MCF 10A (cell line): ENCODE measurements at regions not wholly inside any gene's neighbourhood (a gene's known extent, or its start where the extent isn't known, plus 50 kb on each side); places are given as distances from the start of the nearest gene placed in this dataset.

Experiments
- BruUV-seq: library from RNA; stranded (reverse); fragments of 400-500 nt; replicated peaks from 2 replicates; lab custom pipeline; 2021; lab: Mats Ljungman, UMichigan
- CTCF ChIA-PET: fragments of 300-600 bp; sonication (Branson Sonifier 250); formaldehyde crosslinking; extraction: SDS; loops from one replicate; lab custom pipeline; 2021; ENCODE audit warnings: antibody characterized with exemption, inconsistent platforms; lab: Yijun Ruan, JAX
- POLR2A ChIA-PET: fragments of 300-600, 350-650 bp; sonication (Branson Sonifier 250); formaldehyde crosslinking; extraction: SDS; loops from one replicate; lab custom pipeline; 2020; ENCODE audit warnings: antibody characterized with exemption, inconsistent platforms; lab: Yijun Ruan, JAX
- DNase-seq: peaks from one replicate; pipeline ENCODE4 v3.0.0-alpha.2; 2018; ENCODE audit not compliant: unreplicated experiment
- H3K27ac Mint-ChIP-seq: one replicate; pipeline ENCODE4 v1.8.0; 2022; ENCODE audit warnings: mild to moderate bottlenecking, low read depth, mixed read lengths; ENCODE audit not compliant: unreplicated experiment
- H3K27me3 Mint-ChIP-seq: one replicate; pipeline ENCODE4 v1.8.0; 2022; ENCODE audit warnings: mixed read lengths; ENCODE audit not compliant: insufficient read depth, unreplicated experiment
- H3K36me3 Mint-ChIP-seq: one replicate; pipeline ENCODE4 v1.8.0; 2022; ENCODE audit warnings: mild to moderate bottlenecking, moderate library complexity, mixed read lengths; ENCODE audit not compliant: insufficient read depth, unreplicated experiment
- H3K4me1 Mint-ChIP-seq: one replicate; pipeline ENCODE4 v1.8.0; 2022; ENCODE audit warnings: mixed read lengths; ENCODE audit not compliant: insufficient read depth, unreplicated experiment
- H3K4me3 Mint-ChIP-seq: one replicate; pipeline ENCODE4 v1.8.0; 2022; ENCODE audit warnings: mild to moderate bottlenecking, moderate library complexity, mixed read lengths; ENCODE audit not compliant: unreplicated experiment
- H3K9me3 Mint-ChIP-seq: one replicate; pipeline ENCODE4 v1.8.0; 2022; ENCODE audit warnings: mixed read lengths; ENCODE audit not compliant: unreplicated experiment
- CTCF ChIP-seq: fragments of 200-600 bp; IDR thresholded peaks from one replicate; pipeline ENCODE4 v1.8.0; 2022; ENCODE audit warnings: antibody characterized with exemption, mild to moderate bottlenecking; ENCODE audit not compliant: unreplicated experiment
- intact Hi-C: fragments of 100-400 bp; cut with micrococcal nuclease; formaldehyde crosslinking; loops from 2 replicates; pipeline ENCODE4 v1.14.1; 2022

GRCh38 chr10:80739963-80740715, 202.4 kb downstream of the SH2D4B start:
- ChIA-PET POLR2A (no interaction called here), CTCF (interaction anchor here (0.6 to 1.1 kb wide), 3 partner anchors 10 to 61 kb away, joined by 3 to 4 read pairs (median 4); no protein-coding TSS in a partner anchor)
- Mint-ChIP-seq H3K36me3 (peaks cover 4% of the 10 kb centered on the region), H3K27ac (no peak overlapping the region), H3K4me1 (no peaks in the 10 kb centered on the region), H3K27me3 (peaks cover 89% of the 10 kb centered on the region), H3K4me3 (no peak overlapping the region), H3K9me3 (no peaks in the 10 kb centered on the region)
- intact Hi-C loops, result no loop called here
- DNase-seq, result peak; percentile 3
- BruUV-seq, result no TSS peak
- TF ChIP-seq CTCF, result no peak

- POLR2A ChIA-PET, result no interaction called here
- H3K4me3 Mint-ChIP-seq, result no peak overlapping the region
- no peaks in the 10 kb centered on the region for H3K4me1 Mint-ChIP-seq
- DNase-seq, result no peak
- peaks cover 4% of the 10 kb centered on the region for H3K36me3 Mint-ChIP-seq
- BruUV-seq, result no TSS peak
- CTCF ChIA-PET, result no interaction called here
- intact Hi-C loops, result no loop called here
- no peaks in the 10 kb centered on the region for H3K9me3 Mint-ChIP-seq
- no peak for TF ChIP-seq CTCF
- H3K27ac Mint-ChIP-seq, result no peak overlapping the region
- peaks cover 78% of the 10 kb centered on the region for H3K27me3 Mint-ChIP-seq
These were observed 203.6 kb downstream of the SH2D4B start for GRCh38 chr10:80741278-80741677.

- intact Hi-C loops, result no loop called here
- Mint-ChIP-seq H3K27ac (no peak overlapping the region), H3K4me1 (peaks cover 6% of the 10 kb centered on the region), H3K9me3 (no peaks in the 10 kb centered on the region), H3K4me3 (no peak overlapping the region), H3K36me3 (no peaks in the 10 kb centered on the region), H3K27me3 (peaks cover 72% of the 10 kb centered on the region)
- no peak for TF ChIP-seq CTCF
- no TSS peak for BruUV-seq
- ChIA-PET POLR2A (no interaction called here), CTCF (interaction anchor here (0.7 to 1.1 kb wide), 2 partner anchors 50 to 199 kb away, joined by 3 read pairs; no protein-coding TSS in a partner anchor)
- DNase-seq, result no peak
These were observed 212.6 kb downstream of the SH2D4B start for GRCh38 chr10:80750268-80750667.

DNA sequence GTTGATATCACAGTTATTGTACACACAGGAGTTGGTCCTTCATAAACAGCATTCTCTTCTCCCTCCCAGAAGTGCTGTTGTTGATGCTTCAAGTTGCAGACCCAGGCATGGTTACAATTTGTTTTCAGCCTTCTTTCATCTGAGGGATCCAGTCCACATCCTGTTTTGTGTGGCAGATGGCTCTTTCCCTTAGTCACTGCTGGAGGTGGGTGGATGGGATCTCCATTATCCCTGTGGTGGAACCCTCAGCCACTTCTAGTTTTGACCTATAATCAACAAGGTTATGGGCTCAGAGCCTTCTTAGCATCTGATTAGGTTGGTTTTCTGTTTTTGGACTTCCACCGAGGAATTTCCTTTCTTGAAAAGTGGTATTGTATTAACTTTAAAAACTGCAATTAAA, 214.2 kb downstream of the SH2D4B start:
- H3K4me3 Mint-ChIP-seq, result no peak overlapping the region
- H3K27ac Mint-ChIP-seq, result no peak overlapping the region
- peaks cover 6% of the 10 kb centered on the region for H3K4me1 Mint-ChIP-seq
- BruUV-seq, result no TSS peak
- TF ChIP-seq CTCF, result no peak
- H3K36me3 Mint-ChIP-seq, result no peaks in the 10 kb centered on the region
- POLR2A ChIA-PET, result interaction anchor here (0.6 kb wide), 1 partner anchor 175 kb away, joined by 3 read pairs; no protein-coding TSS in a partner anchor
- CTCF ChIA-PET, result no interaction called here
- intact Hi-C loops, result no loop called here
- no peak for DNase-seq
- no peaks in the 10 kb centered on the region for H3K9me3 Mint-ChIP-seq
- H3K27me3 Mint-ChIP-seq, result peaks cover 84% of the 10 kb centered on the region
